ENCODE measurements at regions not wholly inside any gene's neighbourhood (a gene's known extent, or its start where the extent isn't known, plus 50 kb on each side); places are given as distances from the start of the nearest gene placed in this dataset.

- DNase-seq (no peak), ATAC-seq (ENCODE audit: poor library complexity) (no peak)
- intact Hi-C loops (cut with DNase I): loop anchor here (2.0 to 5.0 kb wide), 4 partner anchors 35 to 520 kb away; no protein-coding TSS in a partner anchor
These were observed 90.2 kb downstream of the LINGO1 start for GRCh38 chr15:77542491-77543001.

GRCh38 chr15:77541421-77542181 lies 91.1 kb downstream of the LINGO1 start:
- DNase-seq (peak; percentile 47), ATAC-seq (ENCODE audit: poor library complexity) (peak; percentile 7)
- intact Hi-C loops (cut with DNase I): loop anchor here (2.0 to 5.0 kb wide), 4 partner anchors 34 to 519 kb away; no protein-coding TSS in a partner anchor

- intact Hi-C loops (cut with DNase I): loop anchor here (5.0 kb wide), 3 partner anchors 33 to 518 kb away; no protein-coding TSS in a partner anchor
- ATAC-seq (ENCODE audit: poor library complexity) (no peak), DNase-seq (no peak)
These were observed 92.2 kb downstream of the LINGO1 start for GRCh38 chr15:77540312-77541060.

- DNase-seq: no peak
- no peak for ATAC-seq (ENCODE audit: poor library complexity)
These were observed 93.8 kb downstream of the LINGO1 start for GRCh38 chr15:77538793-77539497.

GRCh38 chr15:77538027-77538451 lies 94.7 kb downstream of the LINGO1 start:
- intact Hi-C loops (cut with DNase I): no loop called here
- DNase-seq: no peak
- no peak for ATAC-seq (ENCODE audit: poor library complexity)

More at GRCh38 chr15:77538793-77539497, 93.8 kb downstream of the LINGO1 start:
- intact Hi-C loops (cut with DNase I): no loop called here

- ATAC-seq (ENCODE audit: poor library complexity) (no peak), DNase-seq (no peak)
- intact Hi-C loops (cut with DNase I): no loop called here
These were observed 95.7 kb downstream of the LINGO1 start for GRCh38 chr15:77537006-77537405.

- no peak for ATAC-seq (ENCODE audit: poor library complexity)
- DNase-seq: no peak
- intact Hi-C loops (cut with DNase I): no loop called here
These were observed 96.9 kb downstream of the LINGO1 start for GRCh38 chr15:77535845-77536244.
